ENCODE measurements at regions not wholly inside any gene's neighbourhood (a gene's known extent, or its start where the extent isn't known, plus 50 kb on each side); places are given as distances from the start of the nearest gene placed in this dataset.

- no peak for DNase-seq (ENCODE audit: low read depth)
Observed at GRCh38 chr7:9102846-9103245, 669.4 kb downstream of the NXPH1 start.

GRCh38 chr7:9106747-9107146 is 673.3 kb downstream of the NXPH1 start:
- DNase-seq (ENCODE audit: low read depth) = no peak
- H3K4me3 ChIP-seq (ENCODE audit: control insufficient read depth, low read depth, low read length) = no peak overlapping the region
- TF ChIP-seq CTCF (IDR thresholded peaks at IDR 0.05; ENCODE audit: control insufficient read depth, insufficient read depth, low read depth, low read length, missing control alignments) = no peak

More at GRCh38 chr7:9102846-9103245, 669.4 kb downstream of the NXPH1 start:
- TF ChIP-seq CTCF (IDR thresholded peaks at IDR 0.05; ENCODE audit: control insufficient read depth, insufficient read depth, low read depth, low read length, missing control alignments) = no peak
- no peak overlapping the region for H3K4me3 ChIP-seq (ENCODE audit: control insufficient read depth, low read depth, low read length)

GRCh38 chr7:9120331-9120730 is 686.9 kb downstream of the NXPH1 start:
- H3K4me3 ChIP-seq (ENCODE audit: control insufficient read depth, low read depth, low read length) = no peak overlapping the region
- TF ChIP-seq CTCF (IDR thresholded peaks at IDR 0.05; ENCODE audit: control insufficient read depth, insufficient read depth, low read depth, low read length, missing control alignments) = no peak
- DNase-seq (ENCODE audit: low read depth) = no peak

- no peak for DNase-seq (ENCODE audit: low read depth)
- no peak for TF ChIP-seq CTCF (IDR thresholded peaks at IDR 0.05; ENCODE audit: control insufficient read depth, insufficient read depth, low read depth, low read length, missing control alignments)
- H3K4me3 ChIP-seq (ENCODE audit: control insufficient read depth, low read depth, low read length) = no peak overlapping the region
Observed at GRCh38 chr7:9124320-9124719, 690.9 kb downstream of the NXPH1 start.

- DNase-seq (ENCODE audit: low read depth) = no peak
- TF ChIP-seq CTCF (IDR thresholded peaks at IDR 0.05; ENCODE audit: control insufficient read depth, insufficient read depth, low read depth, low read length, missing control alignments) = no peak
- no peak overlapping the region for H3K4me3 ChIP-seq (ENCODE audit: control insufficient read depth, low read depth, low read length)
Observed at GRCh38 chr7:9125246-9125645, 691.8 kb downstream of the NXPH1 start.

GRCh38 chr7:9127901-9128300 is 694.5 kb downstream of the NXPH1 start:
- DNase-seq (ENCODE audit: low read depth) = no peak
- TF ChIP-seq CTCF (IDR thresholded peaks at IDR 0.05; ENCODE audit: control insufficient read depth, insufficient read depth, low read depth, low read length, missing control alignments) = no peak
- no peak overlapping the region for H3K4me3 ChIP-seq (ENCODE audit: control insufficient read depth, low read depth, low read length)

GRCh38 chr7:9148687-9149086 is 715.3 kb downstream of the NXPH1 start:
- no peak for DNase-seq (ENCODE audit: low read depth)
- no peak for TF ChIP-seq CTCF (IDR thresholded peaks at IDR 0.05; ENCODE audit: control insufficient read depth, insufficient read depth, low read depth, low read length, missing control alignments)
- no peak overlapping the region for H3K4me3 ChIP-seq (ENCODE audit: control insufficient read depth, low read depth, low read length)

Measured in AG09309 (cell line).